Fibroblast of peridontal ligament (primary cell): ENCODE measurements at regions not wholly inside any gene's neighbourhood (a gene's known extent, or its start where the extent isn't known, plus 50 kb on each side); places are given as distances from the start of the nearest gene placed in this dataset.
"Not testable (repeated sequence)": the region's sequence is repeated elsewhere in the genome, so short reads cannot be mapped to it uniquely, and the experiment has no call there.

Experiments used
- DNase-seq: peaks from one replicate; pipeline ENCODE4 v3.0.0-alpha.2; 2010; ENCODE audit errors: extremely low read depth

- not testable (repeated sequence) for DNase-seq
Measured at GRCh38 chr3:177457204-177457603, 259.9 kb upstream of the TBL1XR1 start.

DNA sequence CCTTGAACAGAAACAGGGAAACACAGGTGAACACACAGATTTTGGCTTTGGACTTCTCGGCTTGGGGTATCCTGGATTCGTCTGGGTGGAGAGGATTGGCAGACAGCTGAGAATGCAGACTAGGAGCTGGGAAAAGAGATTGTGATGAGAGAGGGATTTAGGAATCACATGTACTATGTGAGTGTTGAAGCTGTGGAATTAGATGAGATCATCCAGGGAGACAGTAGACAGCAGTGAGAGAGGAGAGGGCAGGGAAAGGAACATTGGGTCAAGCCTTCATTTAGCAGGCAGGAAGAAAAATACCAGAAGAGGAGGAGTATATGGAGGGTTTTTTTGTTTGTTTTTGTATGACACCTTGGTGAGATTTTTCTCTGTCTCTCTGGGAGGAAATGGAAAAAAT lies 262.1 kb upstream of the TBL1XR1 start:
- peak; percentile 61 for DNase-seq

GRCh38 chr3:177460047-177460446 lies 262.8 kb upstream of the TBL1XR1 start:
- no peak for DNase-seq

GRCh38 chr3:177461765-177462164 lies 264.5 kb upstream of the TBL1XR1 start:
- DNase-seq, result no peak

- not testable (repeated sequence) for DNase-seq
Measured at GRCh38 chr3:177463341-177463740, 266.1 kb upstream of the TBL1XR1 start.

DNA sequence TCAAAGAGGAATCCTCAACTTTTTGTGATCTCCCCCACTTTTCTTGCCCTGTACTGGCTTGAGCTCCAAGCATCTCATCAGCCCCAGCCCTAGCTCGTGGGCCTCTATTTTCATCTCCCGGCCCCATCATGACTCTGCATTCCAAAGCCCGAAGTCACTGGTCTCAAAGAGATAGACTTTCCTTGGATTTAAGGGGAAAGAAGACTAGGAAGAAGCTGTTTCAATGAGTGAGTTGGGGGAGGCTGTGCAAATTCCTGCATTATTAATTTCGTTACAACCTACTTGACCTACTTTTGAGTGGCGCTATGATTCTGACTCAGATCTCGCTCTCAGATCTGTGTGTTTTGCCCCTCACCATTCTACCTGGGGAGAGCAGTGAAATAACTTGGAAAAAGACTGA lies 266.6 kb upstream of the TBL1XR1 start:
- DNase-seq, result peak; percentile 79

- DNase-seq, result no peak
Measured at GRCh38 chr3:177464392-177465256, 267.3 kb upstream of the TBL1XR1 start.

DNA sequence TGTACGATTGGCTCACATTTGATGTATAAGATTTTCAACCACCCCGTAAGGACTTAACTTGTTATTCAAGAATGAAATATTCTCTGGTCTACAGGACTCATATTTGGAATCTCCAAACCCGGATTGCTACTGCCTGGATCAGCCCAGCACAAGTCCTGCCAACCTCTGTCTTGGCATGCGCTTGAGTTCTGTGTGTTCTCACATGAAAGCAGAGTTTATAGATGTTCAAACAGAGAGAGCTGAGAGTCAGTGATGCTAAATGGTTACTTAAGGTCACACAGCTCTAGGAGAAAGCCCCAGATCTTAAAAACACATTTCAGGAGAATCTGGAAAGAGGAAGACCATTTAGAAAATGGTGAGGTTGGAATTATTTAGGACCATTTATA lies 268.0 kb upstream of the TBL1XR1 start:
- peak; percentile 28 for DNase-seq

- DNase-seq, result no peak
Measured at GRCh38 chr3:177466074-177466473, 268.8 kb upstream of the TBL1XR1 start.

DNA sequence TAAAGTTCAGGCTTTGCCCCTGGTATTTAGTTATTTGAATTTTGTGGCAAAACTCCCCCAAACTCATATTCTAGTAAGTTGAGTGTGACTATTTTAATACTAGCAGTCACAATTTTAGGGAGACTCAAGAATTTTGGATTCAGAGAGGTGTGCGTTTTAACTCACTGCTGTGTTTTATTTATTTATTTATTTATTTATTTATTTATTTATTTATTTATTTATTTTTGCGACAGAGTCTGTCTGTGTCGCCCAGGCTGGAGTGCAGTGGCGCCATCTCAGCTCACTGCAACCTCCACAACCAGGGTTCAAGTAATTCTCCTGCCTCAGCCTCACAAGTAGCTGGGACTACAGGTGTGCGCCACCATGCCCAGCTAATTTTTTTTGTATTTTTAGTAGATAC lies 269.3 kb upstream of the TBL1XR1 start:
- DNase-seq, result not testable (repeated sequence)

GRCh38 chr3:177467247-177467985 lies 270.1 kb upstream of the TBL1XR1 start:
- no peak for DNase-seq

GRCh38 chr3:177468331-177468730 lies 271.0 kb upstream of the TBL1XR1 start:
- DNase-seq, result peak; percentile 100

DNA sequence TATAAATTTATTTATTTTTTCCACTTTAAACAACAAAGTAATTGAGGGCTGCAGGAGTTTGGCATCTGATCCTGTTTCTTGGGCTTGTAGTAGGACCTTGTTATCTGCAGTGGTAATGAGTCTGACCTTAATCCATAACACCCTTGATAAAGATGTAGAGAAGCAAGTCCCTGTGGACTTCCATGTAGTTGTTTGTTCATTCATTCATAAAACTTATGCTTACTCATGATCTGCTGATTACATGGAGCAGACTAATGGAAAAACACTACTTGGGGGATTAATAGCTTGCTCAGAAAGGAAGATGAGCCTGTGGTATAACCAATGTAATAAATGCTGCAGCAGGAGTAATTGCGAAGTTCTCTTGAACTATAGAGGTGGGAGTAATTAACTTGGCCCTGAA lies 271.5 kb upstream of the TBL1XR1 start:
- DNase-seq, result peak; percentile 57

DNA sequence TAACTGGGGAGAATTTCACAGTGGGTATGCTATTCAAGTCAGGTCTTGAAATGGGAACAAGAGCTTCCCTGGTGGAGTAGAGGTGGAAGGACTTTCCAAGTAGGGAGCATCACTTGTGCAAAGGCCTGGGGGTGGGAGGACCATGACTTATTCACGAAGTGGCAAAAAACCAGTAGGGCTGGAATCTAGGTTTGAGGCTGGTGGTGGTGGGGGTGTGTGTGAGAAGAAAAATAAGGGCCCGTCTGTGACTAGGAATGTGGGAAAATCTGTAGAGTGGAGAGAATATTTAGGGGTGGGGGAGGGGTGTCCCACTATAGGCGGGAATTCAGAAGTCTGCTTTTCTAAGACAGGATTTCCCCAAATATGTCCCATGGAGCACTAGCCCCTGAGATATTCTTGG lies 271.9 kb upstream of the TBL1XR1 start:
- no peak for DNase-seq

DNA sequence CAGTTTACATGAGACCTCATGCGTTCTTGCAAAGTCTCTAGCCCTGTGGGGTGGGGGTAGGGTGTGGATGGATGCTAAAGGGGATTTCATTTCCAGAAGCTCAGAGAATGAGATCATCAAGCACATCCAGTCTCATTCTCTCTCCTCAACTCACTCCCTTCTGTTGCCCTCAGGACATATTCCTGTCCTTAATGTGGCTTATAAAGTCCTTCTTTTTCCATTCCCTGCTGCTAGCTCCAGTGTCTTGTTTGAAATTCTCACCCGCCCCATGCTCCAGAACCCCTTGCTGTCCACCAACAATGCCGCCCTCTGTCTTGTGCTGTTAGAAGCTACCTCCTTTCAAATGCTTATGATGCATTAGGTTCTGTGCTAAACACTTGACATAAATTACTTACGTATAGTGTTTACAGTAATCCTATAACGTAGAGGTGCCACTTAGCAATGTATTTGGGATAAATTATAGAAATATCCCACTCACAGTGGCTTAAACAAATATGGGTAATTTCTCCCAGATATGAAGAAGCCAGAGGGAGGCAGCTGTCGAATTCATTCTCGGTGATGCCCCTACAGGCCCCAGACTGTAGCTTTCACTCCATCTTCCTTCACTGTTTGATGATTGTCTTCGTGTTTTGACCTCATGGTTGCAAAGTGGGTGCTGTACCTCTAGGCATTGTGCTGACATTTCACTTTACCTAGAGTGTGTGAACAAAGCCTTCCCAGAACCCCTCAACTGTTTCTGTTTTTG lies 273.1 kb upstream of the TBL1XR1 start:
- DNase-seq, result peak; percentile 62

GRCh38 chr3:177471733-177472480 lies 274.6 kb upstream of the TBL1XR1 start:
- DNase-seq, result no peak

DNA sequence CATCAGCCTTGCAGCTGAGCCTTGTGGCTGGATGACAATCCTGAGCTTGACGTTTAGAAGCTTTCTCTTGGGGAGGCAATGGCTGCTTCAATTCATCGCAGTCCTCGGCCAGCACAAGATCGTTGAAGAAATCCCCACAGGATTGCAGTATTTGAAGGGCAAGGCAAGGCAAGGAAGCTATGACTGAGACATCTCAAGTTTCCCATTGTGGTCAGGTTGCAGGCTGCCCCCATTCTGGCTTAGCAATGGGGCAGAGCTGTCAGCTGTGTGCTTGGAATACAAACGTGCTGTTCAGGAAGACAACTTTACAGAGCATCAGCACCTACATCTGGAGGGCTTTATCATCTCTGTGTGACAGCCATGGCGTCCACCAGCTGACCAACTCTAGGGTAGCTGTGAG lies 275.9 kb upstream of the TBL1XR1 start:
- peak; percentile 88 for DNase-seq

DNA sequence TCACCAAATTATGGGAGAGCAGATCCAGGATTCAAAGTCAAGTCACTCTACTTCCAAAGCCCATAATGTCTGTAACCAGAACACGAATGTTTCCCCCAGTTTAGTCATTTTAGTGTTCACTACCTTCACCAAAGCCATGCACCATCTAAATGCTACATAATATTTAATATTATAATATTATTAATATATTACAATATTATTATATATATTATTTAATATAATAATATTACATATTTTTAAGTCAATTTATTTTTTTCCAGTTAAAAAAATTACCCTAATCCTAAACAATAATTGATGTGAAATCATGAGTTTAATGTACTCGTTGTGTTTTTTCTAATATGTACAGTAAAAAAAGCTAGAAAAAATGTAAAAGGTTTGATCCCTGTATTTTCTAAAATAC lies 276.6 kb upstream of the TBL1XR1 start:
- no peak for DNase-seq

- no peak for DNase-seq
Measured at GRCh38 chr3:177474652-177475355, 277.5 kb upstream of the TBL1XR1 start.

DNA sequence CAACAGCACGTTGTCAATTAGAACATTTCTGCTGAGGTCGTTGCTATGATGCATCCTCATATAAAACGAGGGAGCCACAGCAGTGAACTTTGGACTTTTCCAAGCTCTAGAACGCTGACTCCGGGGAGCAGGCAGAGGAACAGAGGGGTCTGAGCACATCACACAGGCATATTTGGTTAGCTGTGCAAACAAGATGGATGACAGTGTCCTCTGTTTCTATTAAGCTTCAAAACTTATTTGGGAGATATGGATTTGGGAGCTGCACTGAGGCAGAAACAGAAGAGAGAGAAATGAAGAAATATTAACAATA lies 278.0 kb upstream of the TBL1XR1 start:
- DNase-seq, result no peak

- DNase-seq, result no peak
Measured at GRCh38 chr3:177476495-177476894, 279.2 kb upstream of the TBL1XR1 start.
